GM18511 (cell line): ENCODE measurements at regions not wholly inside any gene's neighbourhood (a gene's known extent, or its start where the extent isn't known, plus 50 kb on each side); places are given as distances from the start of the nearest gene placed in this dataset.
A peak's percentile ranks its signal among the peaks of the same experiment; 100 is the strongest.
"Not testable (repeated sequence)": the region's sequence is repeated elsewhere in the genome, so short reads cannot be mapped to it uniquely, and the experiment has no call there.

Experiments
- ATAC-seq: cut with Tn5 transposase; IDR thresholded peaks from one replicate; pipeline ENCODE4 v1.9.1; 2021; ENCODE audit warnings: mild to moderate bottlenecking, moderate library complexity; ENCODE audit not compliant: unreplicated experiment

DNA sequence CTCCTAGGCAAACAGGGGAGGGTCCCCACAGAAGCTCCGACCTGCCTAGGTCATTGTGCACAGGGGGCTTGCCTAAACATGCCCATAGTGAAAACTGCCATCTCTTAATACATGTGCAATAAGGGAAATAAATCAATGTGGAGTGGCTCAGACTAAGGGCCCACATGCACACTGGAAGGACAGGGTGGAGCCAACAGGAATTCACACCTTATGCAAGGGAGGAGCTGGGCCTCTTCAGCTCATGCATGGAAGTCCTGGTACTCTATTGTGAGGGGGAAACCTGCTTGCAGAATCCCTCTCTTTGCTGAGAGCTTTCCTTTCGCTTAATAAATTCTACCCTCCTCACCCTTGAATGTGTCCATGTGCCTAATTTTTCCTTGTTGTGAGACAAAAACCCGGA, 815.8 kb downstream of the EFNA5 start:
- ATAC-seq = no peak

DNA sequence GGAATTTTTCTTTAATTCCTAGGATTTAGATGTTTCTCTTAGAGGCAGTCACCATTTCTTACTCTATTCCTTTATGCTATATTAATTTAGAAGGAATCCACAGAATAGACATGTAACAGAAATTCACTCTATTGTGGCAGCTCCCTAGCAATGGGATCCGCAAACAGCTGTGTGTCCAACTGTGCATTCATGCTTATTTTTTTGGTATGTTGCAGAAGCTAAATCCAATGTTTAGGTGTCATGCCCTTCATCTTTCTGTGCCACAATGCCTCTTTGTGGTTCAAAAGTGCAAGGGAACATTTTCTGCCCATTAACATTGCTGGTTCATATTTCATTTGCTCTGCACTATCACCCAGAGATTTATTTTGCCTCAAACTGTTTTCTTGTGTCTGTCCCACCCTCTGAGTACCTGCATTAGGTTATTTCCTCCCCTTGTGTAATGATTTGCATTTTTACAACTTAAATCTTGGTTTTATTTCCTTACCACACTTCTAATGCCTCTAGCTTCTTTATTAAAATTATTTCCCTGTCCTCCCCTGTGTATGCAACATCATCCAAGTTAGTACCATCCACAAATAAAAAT, 816.5 kb downstream of the EFNA5 start:
- ATAC-seq = no peak

- no peak for ATAC-seq
Measured at GRCh38 chr5:106853266-106853665, 817.5 kb downstream of the EFNA5 start.

GRCh38 chr5:106849266-106849665, 821.5 kb downstream of the EFNA5 start:
- no peak for ATAC-seq

GRCh38 chr5:106843812-106844416, 826.8 kb downstream of the EFNA5 start:
- ATAC-seq = peak; percentile 93

GRCh38 chr5:106833517-106833916, 837.2 kb downstream of the EFNA5 start:
- ATAC-seq = no peak

DNA sequence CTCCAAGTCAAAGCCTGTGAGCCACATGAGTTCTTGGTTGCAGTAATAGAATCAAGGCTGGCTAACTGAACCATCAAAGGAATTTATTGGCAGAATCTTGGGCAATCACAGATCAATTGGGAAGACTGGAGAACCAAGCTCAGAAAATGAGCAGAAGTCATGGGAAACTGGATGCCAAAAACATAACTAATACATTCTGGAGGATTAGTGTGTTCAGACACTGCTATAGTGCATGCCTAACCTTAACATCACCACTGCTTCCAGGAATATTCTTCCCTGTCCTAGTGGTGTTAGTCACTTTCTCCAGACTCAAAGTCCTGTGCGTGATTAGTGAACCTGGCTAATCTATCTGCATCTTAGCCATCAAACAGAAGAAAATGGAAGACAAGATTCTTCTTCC, 843.7 kb downstream of the EFNA5 start:
- no peak for ATAC-seq

DNA sequence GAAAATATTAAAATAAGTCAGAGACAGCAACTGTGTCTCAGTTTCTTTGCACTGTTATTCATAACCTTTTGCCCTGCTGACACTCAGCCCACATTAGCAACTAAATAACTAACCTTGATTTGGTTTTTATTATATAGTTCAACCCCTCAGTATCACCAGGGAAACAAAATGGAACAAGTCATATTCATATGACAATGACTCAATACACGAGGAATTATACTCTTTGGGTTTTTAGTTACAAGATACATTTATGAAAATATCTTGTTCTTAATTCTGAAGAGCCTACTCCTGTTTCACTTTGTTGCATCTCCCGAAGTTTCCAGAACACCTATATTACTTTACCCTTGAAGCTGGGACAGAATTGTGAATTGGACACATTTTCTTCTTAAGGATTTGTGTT, 845.4 kb downstream of the EFNA5 start:
- ATAC-seq = no peak

DNA sequence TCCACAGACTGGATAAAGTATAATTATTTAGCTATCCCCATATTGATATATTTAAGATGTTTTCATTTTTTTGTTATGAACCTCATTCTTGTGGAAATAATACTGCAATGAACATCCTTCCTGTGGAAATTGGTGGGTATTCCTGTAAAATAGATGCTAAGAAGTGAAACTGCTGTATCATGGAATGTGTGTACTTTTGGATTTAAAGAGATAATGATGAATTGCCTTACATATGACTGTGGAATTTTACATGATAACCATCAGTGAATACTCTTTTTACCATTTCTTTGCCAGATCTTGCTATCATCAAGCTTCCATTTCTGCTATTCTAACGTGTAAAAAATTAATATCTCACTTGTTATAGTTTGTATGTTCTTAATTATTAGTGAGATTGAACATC, 847.9 kb downstream of the EFNA5 start:
- ATAC-seq = no peak

- ATAC-seq = no peak
Measured at GRCh38 chr5:106818552-106818951, 852.2 kb downstream of the EFNA5 start.

- ATAC-seq = no peak
Measured at GRCh38 chr5:106814961-106815360, 855.8 kb downstream of the EFNA5 start.

GRCh38 chr5:106801554-106801953, 869.2 kb downstream of the EFNA5 start:
- no peak for ATAC-seq

DNA sequence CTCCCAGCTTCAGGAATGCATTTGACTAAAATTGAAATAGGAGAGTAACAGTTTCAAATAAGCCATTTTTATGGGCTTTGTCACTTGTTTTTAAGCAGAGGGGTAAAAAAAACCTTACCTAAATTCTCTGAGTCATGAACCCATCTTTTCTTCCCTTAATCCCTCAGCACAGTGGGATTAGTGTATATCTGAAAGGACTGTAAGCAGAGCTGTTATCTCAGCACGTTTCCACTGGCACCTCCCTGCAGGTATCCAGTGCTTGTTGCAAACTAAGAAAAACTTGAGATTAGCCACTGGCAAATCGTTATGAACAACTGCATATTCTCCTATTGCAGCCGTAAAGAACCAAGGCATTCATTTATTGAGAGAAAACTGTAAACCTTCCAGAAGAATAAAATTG, 872.7 kb downstream of the EFNA5 start:
- no peak for ATAC-seq

GRCh38 chr5:106796081-106796480, 874.7 kb downstream of the EFNA5 start:
- no peak for ATAC-seq

- ATAC-seq = no peak
Measured at GRCh38 chr5:106784846-106785245, 885.9 kb downstream of the EFNA5 start.

- ATAC-seq = no peak
Measured at GRCh38 chr5:106780355-106780754, 890.4 kb downstream of the EFNA5 start.

DNA sequence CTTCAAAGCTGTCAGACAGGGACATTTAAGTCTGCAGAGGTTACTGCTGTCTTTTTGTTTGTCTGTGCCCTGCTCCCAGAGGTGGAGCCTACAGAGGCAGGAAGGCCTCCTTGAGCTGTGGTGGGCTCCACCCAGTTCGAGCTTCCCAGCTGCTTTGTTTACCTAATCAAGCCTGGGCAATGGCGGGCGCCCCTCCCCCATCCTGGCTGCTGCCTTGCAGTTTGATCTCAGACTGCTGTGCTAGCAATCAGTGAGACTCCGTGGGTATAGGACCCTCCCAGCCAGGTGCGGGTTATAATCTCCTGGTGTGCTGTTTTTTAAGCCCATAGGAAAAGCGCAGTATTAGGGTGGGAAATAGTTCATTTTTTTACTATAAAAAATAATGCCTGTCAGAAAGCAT, 894.2 kb downstream of the EFNA5 start:
- not testable (repeated sequence) for ATAC-seq

GRCh38 chr5:106768392-106768791, 902.3 kb downstream of the EFNA5 start:
- no peak for ATAC-seq

- ATAC-seq = no peak
Measured at GRCh38 chr5:106766916-106767315, 903.8 kb downstream of the EFNA5 start.

DNA sequence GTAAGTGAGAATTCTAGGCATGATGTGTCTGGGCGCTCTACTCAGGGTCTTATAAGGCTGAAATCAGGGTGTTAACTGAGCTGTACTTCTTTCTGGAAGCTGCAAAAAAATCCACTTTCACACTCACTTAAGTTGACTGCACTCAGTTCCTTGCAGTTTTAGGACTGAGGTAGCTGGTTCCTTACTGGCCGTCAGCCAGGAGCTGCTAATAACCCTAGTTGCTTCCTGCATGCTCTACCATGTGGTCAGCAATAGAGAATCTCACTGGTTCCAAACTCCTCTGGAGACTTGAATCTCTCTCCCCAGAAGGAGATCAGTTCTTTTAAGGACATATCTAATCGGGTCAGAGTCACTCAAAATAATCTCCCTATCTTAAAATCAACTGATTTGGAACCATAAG, 911.2 kb downstream of the EFNA5 start:
- no peak for ATAC-seq

- no peak for ATAC-seq
Measured at GRCh38 chr5:106759152-106759551, 911.6 kb downstream of the EFNA5 start.

- ATAC-seq = peak; percentile 76
Measured at GRCh38 chr5:106757672-106758071, 913.1 kb downstream of the EFNA5 start.

DNA sequence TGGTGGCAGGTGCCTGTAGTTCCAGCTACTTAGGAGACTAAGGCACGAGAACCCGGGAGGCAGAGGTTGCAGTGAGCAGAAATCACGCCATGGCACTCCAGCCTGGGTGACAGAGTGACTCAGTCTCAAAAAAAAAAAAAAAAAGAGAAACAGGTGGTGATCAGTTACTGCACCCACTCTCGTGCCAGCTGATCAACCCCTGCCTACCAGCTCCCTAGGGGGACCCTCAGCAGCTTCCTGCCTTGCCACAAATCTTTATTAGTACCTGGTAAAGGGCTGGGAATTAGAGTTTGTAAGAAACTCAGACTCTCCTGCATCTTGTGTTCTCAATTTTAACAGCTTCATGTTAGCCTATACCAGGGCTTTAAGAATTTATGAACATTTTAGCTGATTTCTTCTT, 914.9 kb downstream of the EFNA5 start:
- ATAC-seq = no peak
